Activated CD8-positive, alpha-beta memory T cell treated with anti-CD3 and anti-CD28 coated beads for 24 hours (primary cell): ENCODE measurements at regions not wholly inside any gene's neighbourhood (a gene's known extent, or its start where the extent isn't known, plus 50 kb on each side); places are given as distances from the start of the nearest gene placed in this dataset.

Source experiments
- DNase-seq: peaks from one replicate; pipeline ENCODE4 v3.0.0-alpha.2; 2020

DNA sequence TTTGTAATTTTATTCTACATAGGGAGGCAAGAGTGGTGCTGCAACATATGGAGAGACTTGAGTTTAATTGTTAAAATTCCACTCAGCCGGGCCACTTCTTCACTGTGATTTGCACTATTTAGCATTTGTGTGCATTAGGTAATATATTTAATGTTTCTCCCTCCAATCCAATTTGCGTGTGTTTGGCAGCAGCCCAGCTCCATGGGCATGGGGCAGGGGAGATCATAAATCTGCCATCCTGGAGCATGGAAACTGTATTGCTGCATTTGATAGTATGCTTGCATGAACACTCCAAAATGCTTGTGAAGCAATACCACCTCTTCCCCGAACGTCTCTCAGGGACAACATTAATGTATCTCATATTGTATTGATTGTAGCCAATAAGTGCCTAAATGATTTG, 339.1 kb upstream of the RBFOX1 start:
- no peak for DNase-seq

GRCh38 chr16:6988846-6989245, 343.8 kb upstream of the RBFOX1 start:
- no peak for DNase-seq

GRCh38 chr16:6977916-6978315, 354.7 kb upstream of the RBFOX1 start:
- no peak for DNase-seq

DNA sequence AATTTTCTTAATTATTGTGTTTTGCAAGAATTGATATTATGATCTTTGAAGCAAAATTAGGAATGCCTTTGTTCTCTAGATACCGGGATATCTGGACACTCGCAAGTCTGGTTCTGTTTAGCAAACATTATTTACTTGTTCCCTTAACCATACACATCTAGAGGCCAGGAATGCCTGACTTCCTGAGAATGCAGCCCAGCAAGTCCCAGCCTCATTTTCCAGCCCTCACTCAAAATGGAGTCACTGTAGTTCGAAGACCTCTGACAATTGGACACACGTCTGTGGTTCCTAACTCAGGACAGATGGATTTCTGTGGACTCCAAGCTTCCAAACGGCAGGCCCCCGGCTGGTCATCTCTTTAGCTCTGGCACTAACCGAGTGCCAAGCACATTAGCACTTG, 355.4 kb upstream of the RBFOX1 start:
- DNase-seq = no peak

DNA sequence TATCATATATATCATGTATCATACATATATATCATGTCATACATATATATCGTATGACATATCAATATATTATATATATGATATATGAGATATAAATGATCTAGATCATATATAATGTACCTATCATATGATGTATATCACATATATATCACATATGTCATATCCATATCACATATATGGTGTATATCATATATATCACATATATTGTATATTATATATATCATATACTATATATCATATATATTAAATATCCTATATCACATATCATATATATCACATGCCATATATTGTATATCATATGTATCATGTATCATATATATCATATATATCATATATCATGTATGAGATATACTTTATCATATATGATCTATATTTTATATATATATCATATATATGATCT, 355.9 kb upstream of the RBFOX1 start:
- no peak for DNase-seq

- DNase-seq = no peak
Observed at GRCh38 chr16:6970171-6970857, 362.3 kb upstream of the RBFOX1 start.

DNA sequence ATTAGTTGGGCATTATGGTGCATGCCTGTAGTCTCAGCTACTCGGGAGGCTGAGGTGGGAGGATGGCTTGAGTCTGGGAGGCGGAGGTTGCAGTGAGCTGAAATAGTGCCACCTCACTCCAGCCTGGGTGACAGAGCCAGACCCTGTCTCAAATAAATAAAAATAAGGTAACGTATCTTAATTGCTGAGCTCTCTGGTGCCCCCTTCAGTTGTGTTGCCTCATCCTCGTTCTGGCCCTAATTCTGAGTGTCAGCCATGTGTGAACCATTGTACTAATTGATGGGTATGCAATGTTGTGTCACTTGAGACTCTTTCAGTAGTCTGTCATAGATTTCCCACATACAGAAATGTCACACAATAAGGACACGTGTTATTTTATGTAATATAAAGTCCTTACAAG, 363.1 kb upstream of the RBFOX1 start:
- DNase-seq = no peak

GRCh38 chr16:6967796-6968320, 364.8 kb upstream of the RBFOX1 start:
- DNase-seq = no peak

DNA sequence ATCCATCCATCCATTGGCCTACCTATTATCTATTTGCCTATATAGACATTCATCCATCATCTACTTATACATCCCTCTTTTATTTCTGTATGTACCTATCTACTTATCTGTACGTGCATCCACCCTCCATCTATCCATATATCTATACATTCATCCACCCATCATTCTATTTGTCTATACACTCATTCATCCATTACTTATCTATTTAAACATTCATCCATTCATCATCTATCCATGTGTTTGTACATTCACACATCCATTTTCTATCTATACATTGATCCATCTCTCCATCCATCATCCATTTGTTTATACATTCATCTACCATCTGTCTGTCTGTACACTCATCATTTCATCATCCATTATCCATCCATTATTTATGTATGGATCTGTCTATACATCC, 365.7 kb upstream of the RBFOX1 start:
- DNase-seq = no peak

- no peak for DNase-seq
Observed at GRCh38 chr16:6964679-6965078, 368.0 kb upstream of the RBFOX1 start.

- DNase-seq = no peak
Observed at GRCh38 chr16:6961704-6962103, 370.9 kb upstream of the RBFOX1 start.

DNA sequence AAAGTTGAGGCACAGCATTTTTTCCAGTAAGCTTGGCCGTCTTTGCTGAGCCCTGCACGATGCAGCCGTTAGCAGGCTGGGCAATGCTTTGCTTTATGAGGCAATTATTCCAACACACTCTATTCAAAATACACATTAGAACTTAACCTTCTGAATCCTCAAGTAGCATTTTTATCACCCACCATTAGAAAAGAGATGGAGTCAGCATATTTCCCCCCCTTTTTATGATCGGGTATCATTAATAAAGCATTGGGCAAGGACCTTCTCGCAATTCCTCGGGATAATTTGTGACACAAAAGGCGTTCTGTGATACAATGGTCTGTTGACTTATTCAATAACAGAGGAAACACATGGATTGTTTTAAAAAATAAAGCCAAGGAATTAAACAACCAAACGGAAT, 374.5 kb upstream of the RBFOX1 start:
- DNase-seq = no peak

GRCh38 chr16:6957681-6958080, 375.0 kb upstream of the RBFOX1 start:
- DNase-seq = no peak

- no peak for DNase-seq
Observed at GRCh38 chr16:6956511-6956910, 376.1 kb upstream of the RBFOX1 start.

- DNase-seq = no peak
Observed at GRCh38 chr16:6955303-6955702, 377.3 kb upstream of the RBFOX1 start.

DNA sequence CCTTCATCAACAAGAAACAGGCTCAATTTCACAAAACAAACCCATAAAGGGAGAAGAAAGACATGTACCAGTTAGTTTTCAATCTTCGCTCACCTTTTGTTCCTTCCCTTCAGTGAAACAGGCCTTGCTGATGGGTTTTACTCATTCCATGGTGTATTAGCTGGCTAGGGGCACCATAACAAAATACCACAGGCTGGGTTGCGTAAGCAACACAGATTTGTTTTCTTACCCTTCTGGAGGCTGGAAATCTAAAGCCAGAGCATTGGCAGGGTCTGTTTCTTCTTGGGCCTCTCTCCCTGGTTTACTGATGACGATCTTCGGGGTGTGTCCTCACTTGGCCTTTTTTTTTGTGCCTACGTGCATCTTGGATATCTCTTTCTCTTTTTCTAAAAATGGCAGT, 383.4 kb upstream of the RBFOX1 start:
- no peak for DNase-seq

GRCh38 chr16:6947291-6947690, 385.4 kb upstream of the RBFOX1 start:
- no peak for DNase-seq

GRCh38 chr16:6946802-6947201, 385.8 kb upstream of the RBFOX1 start:
- DNase-seq = no peak

GRCh38 chr16:6946106-6946505, 386.5 kb upstream of the RBFOX1 start:
- DNase-seq = no peak

GRCh38 chr16:6940968-6941367, 391.7 kb upstream of the RBFOX1 start:
- no peak for DNase-seq

GRCh38 chr16:6937641-6938040, 395.0 kb upstream of the RBFOX1 start:
- no peak for DNase-seq

DNA sequence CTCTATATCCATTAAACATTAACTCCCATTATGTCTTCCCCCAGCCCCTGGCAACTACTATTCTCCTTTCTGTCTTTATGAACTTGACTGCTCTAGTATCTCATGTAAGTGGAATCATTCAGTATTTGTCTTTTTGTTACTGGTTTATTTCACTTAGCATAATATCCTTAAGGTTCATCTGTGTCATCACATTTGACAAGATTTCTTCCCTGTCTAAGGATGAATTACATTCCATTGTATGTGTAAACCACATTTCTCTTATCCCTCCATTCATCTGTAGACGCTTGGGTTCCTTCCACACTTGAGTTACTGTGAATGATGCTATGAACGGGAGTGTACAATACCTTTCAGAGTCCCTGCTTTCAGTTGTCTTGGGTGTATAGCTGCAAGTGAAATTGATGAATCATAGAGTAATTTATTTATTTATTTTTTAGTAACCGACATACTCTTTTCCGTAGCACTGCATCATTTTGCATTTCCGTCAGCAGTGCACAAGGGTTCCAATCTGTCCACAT, 399.7 kb upstream of the RBFOX1 start:
- no peak for DNase-seq

DNA sequence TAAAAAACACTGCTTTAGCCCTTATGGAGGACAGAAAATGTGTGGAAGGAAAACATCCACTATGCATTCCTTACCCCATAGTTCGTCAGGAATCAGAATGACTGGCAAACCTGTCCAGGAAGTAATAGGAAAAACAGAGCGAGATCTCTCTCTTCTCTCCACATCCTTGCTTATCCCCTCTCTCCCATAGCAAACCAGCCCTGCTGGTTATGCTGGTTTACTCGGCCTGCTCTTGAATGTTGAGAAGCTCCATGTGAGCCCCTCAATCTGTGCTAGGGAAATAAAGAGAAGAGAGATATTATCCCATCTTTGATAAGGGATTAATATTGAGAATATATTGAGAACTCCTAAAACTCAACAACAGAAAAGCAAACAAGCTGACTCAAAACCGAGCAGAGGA, 402.8 kb upstream of the RBFOX1 start:
- DNase-seq = no peak

DNA sequence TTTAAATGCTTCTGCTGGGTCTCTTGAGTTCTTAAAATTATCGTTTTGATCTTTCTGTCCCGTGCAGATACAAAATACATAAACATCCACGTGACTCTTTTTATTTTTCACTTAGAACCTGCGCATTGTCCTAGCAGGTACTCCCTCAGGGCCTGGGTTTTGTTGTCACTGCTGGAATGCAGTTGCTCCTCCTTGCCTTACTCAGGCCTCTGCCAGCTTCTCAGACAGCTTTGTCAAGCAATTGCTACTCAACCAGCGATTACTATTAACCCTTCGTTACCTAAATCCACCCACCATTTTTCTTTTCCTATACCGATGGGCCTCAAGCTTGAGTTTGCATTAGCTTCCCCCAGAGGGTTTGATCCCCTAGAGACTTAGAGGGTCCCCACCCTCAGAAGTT, 405.9 kb upstream of the RBFOX1 start:
- no peak for DNase-seq

GRCh38 chr16:6926341-6926740, 406.3 kb upstream of the RBFOX1 start:
- DNase-seq = no peak
